HG02678 (cell line): ENCODE measurements at regions not wholly inside any gene's neighbourhood (a gene's known extent, or its start where the extent isn't known, plus 50 kb on each side); places are given as distances from the start of the nearest gene placed in this dataset.

Source experiments
- ATAC-seq: cut with Tn5 transposase; IDR thresholded peaks from one replicate; pipeline ENCODE4 v1.9.1; 2021; ENCODE audit warnings: mild to moderate bottlenecking, moderate library complexity; ENCODE audit not compliant: unreplicated experiment

DNA sequence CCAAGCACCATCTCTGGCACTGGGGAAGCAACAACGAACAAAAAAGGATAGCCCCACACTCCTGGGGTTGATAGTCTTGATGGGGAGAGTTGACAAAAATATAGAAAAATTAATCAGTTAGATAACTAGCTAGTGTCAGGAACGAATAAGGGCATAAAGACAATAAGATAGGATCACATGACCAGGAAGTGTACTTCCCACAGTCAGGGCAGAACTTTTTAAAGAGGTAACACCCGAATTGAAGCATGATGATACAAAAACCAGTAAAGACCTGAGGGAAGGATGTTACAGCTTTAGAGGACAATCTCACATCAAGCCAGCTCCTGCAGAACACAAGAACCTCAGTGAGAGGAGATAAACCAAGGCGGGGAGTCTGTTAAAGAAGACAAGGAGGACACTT is 295.4 kb upstream of the CRIM1 start:
- ATAC-seq, result no peak

DNA sequence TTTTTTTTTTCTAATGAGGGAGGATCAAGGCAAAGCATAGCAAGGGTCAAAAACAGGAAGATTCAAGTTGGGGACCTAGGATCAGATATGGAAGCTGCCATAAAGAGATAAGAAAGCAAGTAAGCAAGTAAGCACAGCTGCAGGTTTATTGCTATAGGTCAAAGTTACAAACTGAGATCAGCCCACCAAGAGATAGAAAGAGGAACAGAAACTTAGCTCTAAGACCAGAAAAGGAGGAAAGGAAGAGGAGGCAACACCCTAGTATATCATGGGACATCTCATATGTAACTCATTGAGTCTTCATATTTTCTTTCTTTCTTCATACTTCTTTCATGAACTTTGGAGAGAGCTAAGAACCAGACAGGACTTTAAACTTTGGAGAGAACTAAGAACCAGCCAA is 295.9 kb upstream of the CRIM1 start:
- ATAC-seq, result peak; percentile 100

DNA sequence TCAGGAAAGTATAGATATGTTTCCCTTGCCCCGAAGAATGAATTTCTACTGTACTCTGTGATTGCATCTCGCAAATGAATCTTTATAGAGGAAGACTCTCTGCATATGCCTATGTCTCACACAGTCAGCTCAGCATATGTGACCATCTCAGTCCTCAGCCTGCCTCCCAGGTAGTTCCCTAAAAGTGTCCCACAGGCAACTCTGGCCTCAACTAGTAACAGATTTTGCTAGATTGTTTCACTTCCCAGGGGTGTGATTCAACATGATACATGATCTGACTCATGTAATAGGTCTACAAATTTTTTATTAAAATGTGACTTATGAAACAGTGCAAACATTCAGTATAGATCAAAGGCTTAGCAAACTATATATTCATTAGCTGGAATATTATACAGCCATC is 296.6 kb upstream of the CRIM1 start:
- no peak for ATAC-seq

DNA sequence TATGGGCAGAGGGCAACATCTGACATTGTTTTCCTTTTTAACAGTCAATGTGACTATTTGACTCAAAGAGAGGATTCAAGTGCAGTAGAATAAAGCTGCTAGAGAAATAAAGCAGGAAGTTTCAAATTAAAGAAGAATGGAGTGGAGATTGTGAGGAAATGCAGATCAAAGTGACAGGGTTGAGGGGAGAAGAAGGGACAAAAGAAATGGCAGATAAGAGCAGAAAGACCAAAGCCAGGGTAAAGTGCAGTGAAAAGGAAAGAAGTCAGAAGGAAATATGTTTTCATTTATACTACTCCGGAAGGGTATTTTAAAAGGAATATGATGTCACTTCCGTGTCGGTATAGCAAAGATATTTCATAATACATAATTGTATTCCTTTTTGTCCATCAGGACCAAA is 297.5 kb upstream of the CRIM1 start:
- ATAC-seq, result no peak

DNA sequence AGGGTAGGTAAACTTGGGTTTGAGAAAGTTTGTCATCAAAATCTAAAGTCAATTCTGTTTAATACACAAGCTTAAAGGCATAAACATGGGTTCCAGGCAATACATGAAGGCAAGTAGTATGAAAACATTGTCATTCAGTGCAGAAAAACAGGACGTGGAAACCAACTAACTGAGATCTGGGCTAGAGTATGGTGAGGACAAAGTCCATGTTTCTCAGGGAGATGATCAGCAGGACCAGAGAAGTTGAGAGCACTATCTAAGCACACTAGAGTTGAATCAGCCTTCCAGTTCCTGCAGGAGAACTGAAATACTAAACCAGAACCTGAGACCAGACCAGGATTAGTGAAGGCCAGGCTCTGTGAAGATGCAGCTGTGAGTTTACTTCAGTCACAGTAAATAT is 302.8 kb upstream of the CRIM1 start:
- no peak for ATAC-seq

DNA sequence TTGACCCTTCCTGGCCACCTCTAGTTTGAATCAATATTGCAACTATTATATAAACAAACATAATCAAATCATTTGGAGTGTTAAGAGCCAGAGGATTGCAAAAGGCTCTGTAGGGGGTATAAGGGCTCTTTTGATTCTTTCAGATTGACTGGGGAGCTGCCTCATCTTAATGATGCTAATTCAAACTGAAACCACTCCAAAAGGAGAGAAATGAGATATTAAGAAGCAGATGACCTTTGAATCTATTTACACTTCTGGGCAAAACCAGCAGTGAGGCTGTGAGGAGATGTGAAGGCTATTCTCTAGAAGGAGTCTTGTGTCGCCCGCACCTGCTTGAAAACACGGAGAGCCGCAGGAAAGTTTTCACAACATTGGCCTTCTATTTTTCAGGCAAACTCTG is 311.2 kb upstream of the CRIM1 start:
- peak; percentile 51 for ATAC-seq

DNA sequence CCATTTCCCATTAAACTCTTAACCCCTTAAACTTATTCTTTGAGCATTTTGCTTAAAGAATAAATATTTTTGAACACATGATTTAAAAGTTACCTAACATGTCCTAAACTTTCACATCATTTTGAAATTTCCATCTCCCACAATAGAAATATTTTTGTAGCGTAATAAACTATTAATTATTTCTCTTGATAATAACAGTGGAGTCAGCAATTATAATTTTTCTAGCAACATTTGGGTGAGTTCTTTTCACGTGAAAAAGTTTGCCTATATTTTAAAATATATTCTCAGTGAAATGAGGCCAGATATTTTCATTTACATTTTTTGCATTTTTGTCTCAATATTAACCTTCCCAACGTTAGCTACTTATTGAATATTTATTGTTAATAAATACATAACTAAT is 320.4 kb upstream of the CRIM1 start:
- ATAC-seq, result no peak

DNA sequence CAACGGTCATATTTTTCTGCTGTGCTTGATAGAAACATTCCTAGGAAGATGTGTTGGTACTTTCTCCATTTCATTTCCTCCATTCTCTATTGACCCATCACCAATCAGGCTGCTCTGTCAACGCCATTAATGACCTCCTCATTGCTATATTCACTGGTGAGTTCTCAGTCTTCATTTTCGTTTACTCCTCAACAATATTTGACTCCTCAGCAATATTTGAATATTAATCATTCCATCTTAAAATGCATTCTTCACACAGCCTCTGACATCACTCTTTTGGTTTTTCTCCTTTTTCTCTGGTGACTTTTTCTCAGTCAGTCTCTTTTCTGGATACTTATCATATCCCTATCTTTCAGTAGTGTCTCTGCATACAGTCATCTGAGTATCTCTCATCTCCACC is 323.5 kb upstream of the CRIM1 start:
- ATAC-seq, result no peak

DNA sequence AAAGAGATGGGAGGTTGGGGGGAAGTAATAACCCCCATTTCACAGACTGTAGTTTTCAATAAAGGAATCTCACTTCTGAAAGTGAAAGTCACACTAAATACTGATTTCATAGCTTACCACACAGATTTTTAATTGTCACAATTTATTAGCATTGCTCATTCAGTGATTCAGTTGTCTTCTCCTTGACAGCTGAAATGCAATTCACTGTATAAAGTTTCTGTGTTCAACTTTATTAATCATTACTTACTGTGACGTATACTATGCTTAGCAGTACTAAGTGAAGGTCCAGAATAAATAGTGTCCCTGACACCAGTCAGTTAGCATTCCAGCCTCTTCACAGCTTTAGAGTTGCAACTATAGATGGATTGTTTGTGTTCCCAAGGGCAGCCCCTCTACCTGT is 324.1 kb upstream of the CRIM1 start:
- no peak for ATAC-seq

DNA sequence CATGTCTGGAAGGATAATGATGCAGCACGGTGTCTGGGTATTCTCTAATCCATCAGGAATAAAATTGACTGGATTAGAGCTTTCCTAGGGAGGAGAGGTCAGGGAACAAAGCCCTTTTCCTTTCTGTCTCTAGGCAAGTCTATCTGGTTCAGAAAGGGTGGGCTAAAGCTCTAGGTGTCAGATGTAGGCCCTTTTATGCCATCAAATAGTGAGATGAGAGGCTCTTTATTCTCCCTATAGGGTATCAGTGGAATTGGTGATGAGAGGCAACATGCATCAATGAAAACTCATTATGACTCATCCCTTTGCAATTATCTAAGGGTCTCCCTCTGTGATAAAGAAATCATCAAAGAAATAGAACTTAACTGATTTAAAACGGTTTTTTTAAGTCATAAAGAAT is 328.0 kb upstream of the CRIM1 start:
- no peak for ATAC-seq

DNA sequence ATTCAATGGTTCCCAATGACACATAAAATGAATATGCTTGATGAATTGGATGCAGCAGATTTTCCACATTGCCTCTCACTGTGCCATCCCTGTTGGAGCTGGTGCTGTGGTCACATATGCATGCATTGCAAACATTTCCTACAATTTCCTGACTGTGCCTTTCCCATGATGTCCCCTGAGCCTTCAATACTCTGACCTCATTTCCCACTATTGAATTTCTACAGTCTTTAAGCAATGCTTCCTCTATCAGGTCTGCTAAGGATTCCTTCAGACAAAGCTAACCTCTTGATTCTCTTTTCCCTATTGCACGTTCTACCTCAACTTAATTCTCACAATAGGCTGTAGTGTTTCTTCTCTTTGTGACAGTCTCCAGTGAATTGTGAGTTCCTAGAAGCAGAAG is 342.5 kb upstream of the CRIM1 start:
- ATAC-seq, result no peak

DNA sequence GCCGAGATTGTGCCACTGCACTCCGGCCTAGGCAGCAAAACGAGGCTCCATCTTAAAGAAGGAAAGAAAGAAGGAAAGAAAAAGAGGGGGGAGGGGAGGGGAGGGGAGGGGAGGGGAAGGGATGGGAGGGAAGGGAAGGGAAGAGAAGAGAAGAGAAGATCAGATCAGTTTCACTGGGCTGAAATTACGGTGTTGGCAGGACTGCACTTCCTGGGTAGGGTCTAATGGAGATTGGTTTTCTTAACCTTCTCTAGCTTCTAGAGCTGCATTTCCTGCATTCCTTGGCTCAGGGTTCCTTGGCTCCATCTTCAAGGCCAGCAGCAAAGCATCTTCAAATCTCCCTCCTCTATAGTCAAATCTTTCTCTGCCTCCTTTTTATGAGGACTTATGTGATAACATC is 349.1 kb upstream of the CRIM1 start:
- ATAC-seq, result no peak

DNA sequence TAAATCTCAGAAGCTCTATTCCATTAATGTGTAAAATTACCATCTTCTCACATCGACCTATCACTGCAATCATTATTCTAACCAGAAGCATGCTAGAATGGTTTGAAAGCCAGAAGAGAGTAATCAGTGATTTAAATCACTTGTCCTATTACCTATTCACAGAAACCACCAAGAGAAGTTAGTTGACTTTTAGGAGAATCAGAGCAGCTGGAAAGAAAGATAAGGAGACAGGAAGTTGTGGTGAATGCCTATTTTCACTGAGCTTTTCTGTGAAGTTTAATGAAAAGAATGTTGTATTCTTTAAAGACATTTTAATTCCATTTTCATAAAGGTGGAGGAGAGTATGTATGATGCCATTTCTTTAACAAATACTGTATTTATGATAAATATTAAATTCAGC is 352.6 kb upstream of the CRIM1 start:
- no peak for ATAC-seq

DNA sequence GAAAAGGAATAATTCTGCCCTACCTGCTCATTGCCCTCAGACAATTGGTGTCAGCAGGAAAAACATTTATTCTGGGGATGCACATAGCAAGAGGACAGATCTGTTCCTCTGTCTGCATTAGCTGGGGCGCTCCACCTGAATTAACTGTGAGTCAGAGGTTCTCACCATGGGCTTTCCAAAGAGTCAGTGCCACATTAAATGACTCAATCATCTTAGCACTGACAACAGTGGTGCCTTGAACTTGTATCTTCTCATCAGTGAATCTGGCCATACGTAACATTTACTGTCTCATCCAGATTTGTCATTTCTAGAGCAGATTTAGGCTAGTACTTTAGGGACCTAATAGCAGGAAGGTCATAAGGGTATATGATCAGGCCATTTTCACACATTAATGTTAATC is 358.1 kb upstream of the CRIM1 start:
- no peak for ATAC-seq

DNA sequence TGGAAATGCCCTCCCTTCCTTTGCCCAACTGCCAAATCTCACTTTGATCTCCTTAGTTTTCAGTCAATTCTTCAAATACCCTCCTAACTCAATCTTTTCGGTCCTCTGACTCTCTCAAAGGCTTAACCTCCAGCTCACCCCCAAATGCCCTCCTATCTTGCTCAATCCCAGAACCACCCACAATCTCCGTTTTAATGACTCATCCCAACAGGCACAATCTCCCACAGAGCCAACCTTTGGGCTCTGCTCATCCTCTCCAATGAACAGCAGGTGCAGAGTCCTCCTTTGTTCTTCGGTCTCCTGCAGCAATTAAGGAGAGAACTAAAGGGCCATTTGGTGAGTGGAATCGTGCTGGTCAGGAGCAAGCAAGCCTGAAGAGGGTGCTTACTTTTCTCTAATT is 366.1 kb upstream of the CRIM1 start:
- no peak for ATAC-seq

DNA sequence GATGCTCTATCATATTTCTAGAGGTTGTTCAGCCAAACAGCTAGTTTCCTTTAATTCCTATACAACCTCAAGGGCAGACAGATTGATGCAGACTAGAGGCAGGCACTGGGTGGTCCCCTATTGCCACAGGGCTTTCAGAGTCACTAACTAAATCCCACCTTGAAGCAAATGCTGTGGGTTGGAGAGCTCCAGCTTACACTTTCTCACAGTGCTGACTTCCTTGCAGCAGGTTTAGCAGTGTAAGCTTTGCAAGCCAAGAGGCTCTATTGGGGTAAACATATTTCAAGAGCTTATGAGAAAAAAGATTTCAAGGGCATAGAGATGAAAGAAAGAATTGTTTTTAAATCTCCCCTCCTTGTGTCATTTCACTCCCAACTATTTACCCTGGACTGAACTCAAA is 366.5 kb upstream of the CRIM1 start:
- ATAC-seq, result no peak

DNA sequence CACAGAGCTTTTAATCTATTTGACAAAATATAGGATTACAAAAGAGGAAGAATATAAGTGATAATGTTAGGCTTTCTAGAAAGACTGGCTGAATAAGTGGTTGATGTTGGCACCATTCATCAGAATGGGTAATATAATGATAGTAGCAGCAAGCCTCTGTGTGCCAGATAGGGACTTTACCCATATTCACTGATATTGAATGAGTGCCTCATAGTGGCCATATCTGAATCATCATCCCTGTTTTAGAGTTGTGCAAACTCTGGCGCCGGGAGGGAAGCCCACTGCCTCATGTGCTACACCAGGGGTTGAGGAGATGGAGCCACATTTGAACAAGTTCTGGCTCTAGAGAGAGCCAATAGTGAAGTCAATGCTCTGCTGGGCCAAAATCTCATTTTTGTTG is 368.7 kb upstream of the CRIM1 start:
- no peak for ATAC-seq

DNA sequence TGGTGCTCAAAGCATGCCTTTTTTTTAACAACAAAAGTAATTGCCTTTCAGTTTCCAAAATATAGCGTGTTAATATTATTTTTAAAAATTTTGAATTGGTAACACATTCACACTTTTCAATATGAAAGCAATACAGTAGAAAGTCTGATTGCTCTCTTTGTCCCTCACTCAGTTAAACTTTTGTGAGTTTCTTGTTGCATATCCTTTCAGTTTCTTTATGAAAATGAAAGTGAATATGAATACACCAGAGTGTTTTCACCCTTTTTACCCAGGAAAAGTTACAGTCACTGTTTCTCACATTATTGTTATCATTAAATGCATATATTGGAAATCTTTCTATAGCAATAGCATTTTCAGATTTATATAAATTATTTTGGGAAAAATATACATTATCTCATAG is 377.4 kb upstream of the CRIM1 start:
- ATAC-seq, result peak; percentile 97

DNA sequence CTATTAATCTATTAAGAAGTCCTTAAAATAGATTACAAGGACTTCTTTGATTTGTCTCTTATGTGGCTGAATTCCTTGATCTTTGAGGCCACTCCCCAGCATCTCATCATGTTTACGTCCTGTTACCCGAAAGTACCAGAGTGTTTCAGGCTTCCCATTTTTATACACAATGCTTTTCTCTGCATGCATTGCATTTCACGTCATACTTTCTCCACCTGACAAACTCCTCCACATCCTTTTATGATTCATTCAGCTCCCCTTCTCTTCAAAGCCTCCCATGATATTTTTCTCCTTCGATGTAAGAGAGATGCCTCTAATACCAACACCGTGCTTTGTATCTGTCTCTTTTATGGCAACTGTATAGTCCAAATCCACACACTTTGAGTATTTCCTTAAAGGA is 379.0 kb upstream of the CRIM1 start:
- no peak for ATAC-seq

DNA sequence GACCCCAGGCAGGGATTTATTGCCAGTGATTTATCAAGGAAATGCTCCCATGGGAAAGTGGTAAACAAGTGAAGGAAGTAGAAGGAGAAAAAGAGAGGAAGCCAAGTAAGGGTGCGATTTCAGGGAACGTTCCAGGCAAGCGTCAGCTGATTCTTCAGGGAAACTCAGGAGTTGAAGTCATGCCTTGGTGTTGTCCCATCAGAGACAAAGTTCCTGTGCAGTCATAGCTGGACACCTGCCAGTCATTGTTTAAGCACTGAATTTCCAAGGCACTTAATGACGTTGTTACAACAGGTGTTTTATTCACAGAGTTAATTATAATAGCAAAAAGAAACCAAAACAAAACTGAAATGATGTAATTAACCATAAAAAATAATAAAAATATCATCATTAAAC is 381.8 kb upstream of the CRIM1 start:
- no peak for ATAC-seq

DNA sequence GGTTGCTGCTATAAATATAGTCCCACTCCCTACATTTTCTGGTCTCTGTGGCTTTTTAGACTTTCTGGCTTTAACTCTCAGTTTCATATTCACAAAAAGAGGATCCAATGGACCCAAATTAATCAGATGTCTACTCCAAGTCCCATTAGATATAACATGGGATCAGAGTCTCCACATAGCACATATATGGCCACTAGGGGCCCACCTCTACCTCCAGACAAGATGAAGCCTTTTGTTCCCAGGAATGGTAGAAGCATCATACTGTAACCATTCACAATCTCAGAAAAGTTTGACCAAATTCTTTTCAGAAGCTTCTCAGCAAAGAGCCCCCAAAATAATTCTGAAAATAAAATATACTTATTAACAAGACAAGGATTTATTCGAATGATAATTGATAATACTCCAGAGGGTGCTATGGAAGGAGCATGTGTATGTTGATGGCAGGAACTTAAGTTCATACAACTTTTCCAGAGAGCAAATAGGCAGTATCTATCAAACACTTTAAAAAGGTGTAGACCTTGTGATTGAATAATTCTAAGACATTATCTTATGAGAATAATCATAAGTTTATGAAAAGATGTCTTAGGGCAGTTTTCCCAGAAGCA is 382.3 kb upstream of the CRIM1 start:
- peak; percentile 87 for ATAC-seq

DNA sequence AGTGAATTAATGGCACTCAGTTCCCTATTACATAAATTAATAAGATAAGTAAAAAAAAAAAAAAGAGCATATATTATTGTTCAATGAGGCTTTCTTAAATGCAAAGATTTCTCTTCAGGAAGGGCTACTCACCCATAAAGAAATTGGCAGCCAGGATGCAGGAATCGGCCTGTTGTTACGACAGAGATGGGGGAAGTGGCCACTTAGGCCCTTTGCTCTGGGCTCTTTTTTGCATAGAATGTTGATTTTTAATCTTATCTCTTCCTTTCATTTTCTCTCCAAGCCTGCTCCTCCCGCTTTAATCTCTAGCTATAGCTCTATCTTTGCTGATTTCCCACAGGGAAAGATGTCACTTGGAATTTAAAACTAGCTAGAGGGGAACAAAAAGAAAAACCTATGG is 391.8 kb upstream of the CRIM1 start:
- ATAC-seq, result no peak

DNA sequence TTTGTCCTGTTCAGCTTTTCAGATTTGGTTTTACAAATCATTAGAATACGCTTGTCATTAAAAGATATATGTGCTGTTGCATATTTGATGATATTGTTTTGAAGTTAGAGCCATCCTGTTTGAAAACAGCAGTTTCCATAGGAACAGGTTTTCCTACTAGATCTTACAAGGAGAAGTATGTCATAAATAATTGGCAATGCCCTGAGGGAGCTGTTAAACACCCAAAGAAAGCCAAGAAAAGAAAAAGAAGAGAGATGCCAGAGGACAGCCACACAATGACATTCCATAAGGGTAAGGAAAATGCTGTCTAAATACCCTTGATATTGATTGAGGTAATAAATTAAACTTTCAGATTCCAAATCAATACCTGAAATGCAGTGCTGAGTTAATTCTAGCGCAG is 392.2 kb upstream of the CRIM1 start:
- ATAC-seq, result no peak
